A673 (cell line): ENCODE measurements at regions not wholly inside any gene's neighbourhood (a gene's known extent, or its start where the extent isn't known, plus 50 kb on each side); places are given as distances from the start of the nearest gene placed in this dataset.

ENCODE experiments used
- BruUV-seq: library from RNA; stranded (reverse); fragments of 400-500 nt; replicated peaks from 2 replicates; lab custom pipeline; 2021; lab: Mats Ljungman, UMichigan
- CTCF ChIA-PET: fragments of 300-600 bp; sonication (Branson Sonifier 250); formaldehyde crosslinking; loops from one replicate; lab custom pipeline; 2022; ENCODE audit warnings: antibody characterized with exemption; lab: Charles Lee
- POLR2A ChIA-PET: fragments of 300-600 bp; sonication (Branson Sonifier 250); formaldehyde crosslinking; loops from one replicate; lab custom pipeline; 2022; ENCODE audit warnings: antibody characterized with exemption; ENCODE audit not compliant: low non-redundant PET; lab: Charles Lee
- DNase-seq: peaks from one replicate; pipeline ENCODE4 v3.0.0-alpha.2; 2015; ENCODE audit warnings: low spot score
- H3K27ac ChIP-seq: fragments of 200-600 bp; sonication (generic); 2 replicates; pipeline ENCODE4 v1.5.1; 2016; ENCODE audit warnings: mixed run types, low read depth, mild to moderate bottlenecking, mixed read lengths, antibody characterized with exemption, low read length; ENCODE audit not compliant: poor library complexity, severe bottlenecking
- H3K27me3 ChIP-seq: fragments of 200-600 bp; sonication (generic); replicated peaks from 2 replicates; pipeline ENCODE4 v1.6.1; 2017; ENCODE audit warnings: mixed run types, low read depth, mild to moderate bottlenecking, mixed read lengths, antibody characterized with exemption, low read length; ENCODE audit not compliant: insufficient read depth, poor library complexity
- H3K36me3 ChIP-seq: fragments of 200-600 bp; sonication (generic); 2 replicates; pipeline ENCODE4 v1.6.1; 2016; ENCODE audit warnings: mixed run types, mild to moderate bottlenecking, mixed read lengths, antibody characterized with exemption, low read length; ENCODE audit not compliant: insufficient read depth, poor library complexity, severe bottlenecking
- H3K4me1 ChIP-seq: fragments of 200-600 bp; sonication (generic); 2 replicates; pipeline ENCODE4 v1.6.1; 2017; ENCODE audit warnings: mixed run types, mild to moderate bottlenecking, mixed read lengths, antibody characterized with exemption, low read length; ENCODE audit not compliant: insufficient read depth, poor library complexity, severe bottlenecking
- H3K4me3 ChIP-seq: fragments of 200-600 bp; sonication (generic); 2 replicates; pipeline ENCODE4 v1.5.1; 2016; ENCODE audit warnings: low read depth, mixed run types, mild to moderate bottlenecking, mixed read lengths, low read length; ENCODE audit not compliant: poor library complexity, severe bottlenecking
- H3K9me3 ChIP-seq: fragments of 200-600 bp; sonication (generic); 2 replicates; pipeline ENCODE4 v1.6.1; 2016; ENCODE audit warnings: mixed run types, low read depth, mild to moderate bottlenecking, mixed read lengths, antibody characterized with exemption, low read length; ENCODE audit not compliant: poor library complexity, severe bottlenecking
- CTCF ChIP-seq: fragments of 300-800, 200-600 bp; sonication (generic); conservative IDR thresholded peaks from 2 replicates; pipeline ENCODE4 v1.5.1; 2017; ENCODE audit warnings: low read depth, mild to moderate bottlenecking, antibody characterized with exemption, low read length, moderate library complexity, mixed read lengths
- EZH2 ChIP-seq: fragments of 200-600 bp; sonication (generic); IDR thresholded peaks from 2 replicates; pipeline ENCODE4 v1.6.1; 2017; ENCODE audit warnings: borderline replicate concordance, low read depth, mild to moderate bottlenecking, mixed read lengths, antibody characterized with exemption, low read length; ENCODE audit not compliant: poor library complexity, severe bottlenecking
- intact Hi-C: fragments of 100-400 bp; cut with micrococcal nuclease; formaldehyde crosslinking; loops from one replicate; pipeline ENCODE4 v1.10.0; 2022; ENCODE audit not compliant: unreplicated experiment

- TF ChIP-seq CTCF (no peak), EZH2 (no peak)
- POLR2A ChIA-PET: no interaction called here
- CTCF ChIA-PET: no interaction called here
- H3K4me3 ChIP-seq: no peak overlapping the region
- H3K36me3 ChIP-seq: no peaks in the 10 kb centered on the region
- intact Hi-C loops: no loop called here
- BruUV-seq: no TSS peak
- no peak for DNase-seq
- H3K9me3 ChIP-seq: no peaks in the 10 kb centered on the region
- no peaks in the 10 kb centered on the region for H3K4me1 ChIP-seq
- no peaks in the 10 kb centered on the region for H3K27me3 ChIP-seq
- H3K27ac ChIP-seq: no peak overlapping the region
These were observed 100.3 kb upstream of the RAP1B start for GRCh38 chr12:68510397-68510796.

- intact Hi-C loops: no loop called here
- no peak for DNase-seq
- BruUV-seq: no TSS peak
- no peaks in the 10 kb centered on the region for H3K9me3 ChIP-seq
- no peaks in the 10 kb centered on the region for H3K27me3 ChIP-seq
- H3K36me3 ChIP-seq: no peaks in the 10 kb centered on the region
- H3K4me1 ChIP-seq: no peaks in the 10 kb centered on the region
- ChIA-PET CTCF (no interaction called here), POLR2A (interaction anchor here (0.7 kb wide), 1 partner anchor 49 kb away, joined by 4 read pairs; no protein-coding TSS in a partner anchor)
- H3K4me3 ChIP-seq: no peak overlapping the region
- no peak for TF ChIP-seq EZH2
- TF ChIP-seq CTCF: no peak
- no peak overlapping the region for H3K27ac ChIP-seq
These were observed 95.8 kb upstream of the RAP1B start for GRCh38 chr12:68514807-68515411.

GRCh38 chr12:68515793-68516192, 94.9 kb upstream of the RAP1B start:
- Histone ChIP-seq H3K36me3 (no peaks in the 10 kb centered on the region), H3K27me3 (no peaks in the 10 kb centered on the region), H3K4me3 (no peak overlapping the region), H3K27ac (no peak overlapping the region), H3K4me1 (no peaks in the 10 kb centered on the region), H3K9me3 (no peaks in the 10 kb centered on the region)
- TF ChIP-seq CTCF (no peak), EZH2 (no peak)
- ChIA-PET CTCF (no interaction called here), POLR2A (no interaction called here)
- intact Hi-C loops: no loop called here
- no peak for DNase-seq
- no TSS peak for BruUV-seq
